HG02678 (cell line): ENCODE measurements at regions not wholly inside any gene's neighbourhood (a gene's known extent, or its start where the extent isn't known, plus 50 kb on each side); places are given as distances from the start of the nearest gene placed in this dataset.
"Not testable (repeated sequence)": the region's sequence is repeated elsewhere in the genome, so short reads cannot be mapped to it uniquely, and the experiment has no call there.

Experiments used
- ATAC-seq: cut with Tn5 transposase; IDR thresholded peaks from one replicate; pipeline ENCODE4 v1.9.1; 2021; ENCODE audit warnings: mild to moderate bottlenecking, moderate library complexity; ENCODE audit not compliant: unreplicated experiment

DNA sequence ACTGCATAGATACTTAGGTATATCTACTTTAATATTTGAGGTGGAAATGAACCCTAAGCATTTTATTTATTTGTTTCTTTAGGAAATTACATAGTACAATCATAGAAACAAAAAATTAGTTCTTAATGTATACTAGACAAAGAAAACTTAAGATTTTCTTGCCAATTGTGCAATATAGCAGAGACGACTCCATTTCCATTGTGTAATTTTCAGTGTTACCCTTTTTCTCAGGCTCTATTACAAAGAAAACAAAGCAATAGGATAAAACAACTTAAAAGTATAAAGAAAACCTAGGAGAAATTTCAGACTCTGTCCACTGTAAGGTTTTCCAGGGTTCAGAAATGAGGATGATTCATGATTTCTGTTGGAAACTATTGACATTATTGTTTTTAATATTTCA, 89.0 kb upstream of the SERTAD2 start:
- ATAC-seq, result no peak

DNA sequence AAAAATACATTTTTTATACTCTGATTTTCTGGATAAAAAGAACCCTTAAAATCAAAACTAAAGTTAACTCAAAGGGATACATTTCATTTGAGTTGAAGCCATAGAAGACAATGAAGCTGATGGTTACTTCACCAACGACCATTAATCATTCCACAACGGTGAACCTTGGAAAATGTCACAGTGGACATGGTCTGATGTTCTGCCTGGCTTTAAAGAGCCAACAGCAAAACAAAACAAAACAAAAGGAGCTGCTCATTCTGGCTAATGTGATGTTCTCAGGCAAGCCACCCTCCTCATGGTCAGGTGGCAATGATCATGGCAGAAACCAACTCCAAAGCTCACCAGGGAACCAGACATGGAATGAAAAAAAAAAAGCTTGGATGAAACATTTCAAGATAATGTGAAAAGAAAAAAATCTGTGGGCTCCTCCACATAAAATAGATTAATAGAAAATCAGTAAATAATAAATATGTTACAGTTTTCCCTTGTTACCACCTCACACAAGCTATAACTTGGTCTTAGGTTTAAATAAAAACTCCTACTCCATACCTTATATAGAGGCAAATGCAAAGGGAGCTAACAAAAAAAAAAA, 90.1 kb upstream of the SERTAD2 start:
- no peak for ATAC-seq

DNA sequence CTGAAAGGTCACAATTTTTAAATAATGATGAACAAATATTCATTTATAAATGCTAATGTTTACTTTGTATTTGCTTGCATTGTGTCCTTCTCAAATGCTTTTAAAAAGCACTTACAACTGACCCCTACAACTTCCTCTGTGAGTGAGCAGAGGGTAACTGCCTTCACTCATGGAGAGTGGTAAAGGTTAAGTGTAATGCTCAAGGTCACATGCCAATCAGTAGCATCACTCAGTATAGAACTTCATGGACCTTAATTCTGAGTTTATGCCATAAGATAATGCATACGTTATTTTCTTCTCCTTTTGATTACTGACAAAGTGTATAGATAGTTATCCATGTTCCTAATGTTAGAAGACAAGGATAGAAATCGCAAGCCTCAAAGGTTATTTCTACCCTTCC, 91.8 kb upstream of the SERTAD2 start:
- ATAC-seq, result no peak

DNA sequence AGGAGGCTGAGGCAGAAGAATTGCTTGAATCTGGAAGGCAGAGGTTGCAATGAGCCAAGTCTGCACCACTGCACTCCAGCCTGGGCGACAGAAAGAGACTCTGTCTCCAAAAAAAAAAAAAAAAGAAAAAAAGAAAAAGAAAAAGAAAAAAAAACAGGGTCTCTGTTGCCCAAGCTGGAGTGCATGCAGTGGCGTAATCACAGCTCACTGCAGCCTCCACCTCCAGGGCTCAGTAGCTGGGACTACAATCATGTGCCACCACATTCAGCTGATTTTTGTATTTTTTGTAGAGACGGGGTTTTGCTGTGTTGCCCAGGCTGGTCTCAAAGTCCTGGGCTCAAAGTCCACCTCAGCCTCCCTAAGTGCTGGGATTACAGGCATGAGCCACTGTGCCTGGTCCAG, 94.0 kb upstream of the SERTAD2 start:
- ATAC-seq, result not testable (repeated sequence)

DNA sequence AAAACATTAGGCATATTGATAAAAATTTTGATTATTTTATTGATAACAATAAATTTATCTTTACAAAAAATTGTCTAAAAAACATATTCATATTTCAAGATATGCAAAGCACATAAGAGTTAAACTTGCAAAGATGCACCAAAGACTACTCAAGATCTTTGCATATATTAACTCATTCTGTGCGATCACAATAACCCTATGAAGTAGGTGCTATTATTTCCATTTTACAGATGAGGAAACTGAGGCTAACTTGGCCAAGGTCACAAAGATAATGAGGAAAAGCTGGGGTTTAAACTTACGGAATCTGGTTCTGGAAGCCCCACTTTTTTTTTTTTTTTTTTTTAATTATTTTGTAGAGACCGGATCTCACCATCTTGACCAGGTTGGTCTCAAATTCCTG, 94.4 kb upstream of the SERTAD2 start:
- no peak for ATAC-seq

DNA sequence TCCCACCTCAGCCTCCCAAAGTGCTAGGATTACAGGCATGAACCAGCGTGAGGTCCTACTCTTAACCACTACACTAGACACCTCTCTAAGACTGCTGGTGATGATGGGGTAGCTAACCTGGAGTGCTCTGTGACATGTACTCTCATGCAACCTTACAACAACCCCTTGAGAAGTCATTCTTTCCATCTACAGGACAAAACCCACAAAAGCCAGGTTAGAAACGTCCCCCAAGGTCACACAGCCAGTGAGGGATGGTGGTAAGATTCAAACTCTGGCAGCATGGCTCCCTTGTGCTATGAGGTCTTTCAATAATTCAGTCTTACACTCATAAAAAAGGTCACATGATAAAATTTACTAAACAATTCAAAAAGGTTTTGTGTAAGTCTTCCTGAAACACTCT, 94.8 kb upstream of the SERTAD2 start:
- no peak for ATAC-seq

DNA sequence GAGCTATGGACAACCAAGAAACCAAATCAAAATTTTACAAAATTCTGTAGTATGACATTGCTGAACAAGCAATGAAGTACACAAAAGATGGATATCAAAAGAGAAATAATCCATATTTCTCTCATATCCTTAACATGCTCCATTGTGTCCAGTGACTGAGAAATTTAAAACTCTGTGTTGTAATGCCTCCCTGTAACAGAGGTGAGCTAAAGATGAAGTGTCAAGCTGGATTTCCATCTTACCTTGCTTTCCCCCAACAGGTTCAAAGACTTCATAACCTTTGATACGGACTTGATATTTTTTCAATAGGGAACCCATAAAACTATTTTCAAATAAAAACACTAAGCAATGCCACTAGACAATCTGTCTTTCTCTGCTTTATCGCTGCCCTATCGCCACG, 95.7 kb upstream of the SERTAD2 start:
- ATAC-seq, result no peak

DNA sequence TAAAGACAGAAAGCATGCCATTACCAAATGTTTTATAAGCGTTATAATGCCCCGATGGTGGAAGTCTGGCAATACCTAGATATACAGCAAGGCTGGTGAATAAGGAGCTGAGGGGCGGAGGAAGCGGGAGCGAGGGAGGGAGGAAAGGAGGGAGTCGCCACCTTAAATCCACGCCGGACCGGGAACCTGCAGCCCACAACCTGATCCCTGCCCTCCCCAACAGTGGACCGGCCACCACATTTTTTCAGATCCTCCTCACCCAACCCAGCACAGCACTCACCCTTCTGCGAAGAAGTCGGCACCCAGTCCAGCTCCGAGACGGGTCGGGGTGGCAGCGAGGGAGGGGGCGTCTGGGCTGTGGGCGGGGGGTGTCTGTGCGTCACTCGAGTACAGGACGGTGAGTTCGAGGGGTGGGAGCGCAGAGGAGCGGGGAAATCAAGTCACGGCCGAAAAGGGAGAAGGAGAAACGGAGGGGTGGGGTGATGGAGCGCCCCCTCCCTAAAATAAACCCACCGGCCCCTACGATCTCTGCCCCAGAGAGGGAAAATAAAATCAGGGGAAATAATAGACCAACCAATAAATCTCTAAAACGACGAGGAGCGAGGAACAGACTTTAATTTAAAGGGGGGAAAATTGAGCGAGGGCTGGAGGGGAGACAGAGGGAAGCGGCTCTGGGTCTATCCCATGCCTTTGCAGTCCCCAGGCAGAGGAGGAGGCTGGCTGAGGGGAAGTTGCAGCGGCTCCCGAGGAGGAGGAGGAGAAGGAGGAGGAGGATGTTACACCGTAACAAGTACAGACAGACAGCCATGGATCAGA, 96.5 kb upstream of the SERTAD2 start:
- ATAC-seq, result no peak

DNA sequence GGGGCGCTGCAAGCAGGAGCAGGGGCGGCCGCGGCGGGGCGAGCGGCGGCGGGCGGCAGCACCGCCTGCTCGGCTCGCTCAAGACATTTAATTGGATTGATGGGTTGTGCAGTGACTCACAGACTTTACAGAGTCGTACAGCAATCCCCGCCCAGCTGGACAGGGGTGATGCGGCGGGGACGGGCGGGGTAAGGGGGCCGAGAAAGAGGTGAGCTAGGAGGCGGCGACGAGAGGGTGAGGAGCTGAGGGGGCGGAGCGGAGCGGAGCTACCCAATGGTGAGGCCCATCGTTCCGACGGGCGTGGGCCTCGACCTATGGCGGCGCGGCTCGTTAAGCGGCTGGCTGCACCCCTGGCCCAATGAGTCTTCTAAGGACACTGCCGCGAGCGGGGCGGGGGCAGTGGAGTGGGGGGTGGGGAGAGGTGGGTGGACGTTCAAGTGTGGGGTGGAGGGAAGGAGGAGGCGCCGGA, 97.1 kb upstream of the SERTAD2 start:
- peak; percentile 85 for ATAC-seq

DNA sequence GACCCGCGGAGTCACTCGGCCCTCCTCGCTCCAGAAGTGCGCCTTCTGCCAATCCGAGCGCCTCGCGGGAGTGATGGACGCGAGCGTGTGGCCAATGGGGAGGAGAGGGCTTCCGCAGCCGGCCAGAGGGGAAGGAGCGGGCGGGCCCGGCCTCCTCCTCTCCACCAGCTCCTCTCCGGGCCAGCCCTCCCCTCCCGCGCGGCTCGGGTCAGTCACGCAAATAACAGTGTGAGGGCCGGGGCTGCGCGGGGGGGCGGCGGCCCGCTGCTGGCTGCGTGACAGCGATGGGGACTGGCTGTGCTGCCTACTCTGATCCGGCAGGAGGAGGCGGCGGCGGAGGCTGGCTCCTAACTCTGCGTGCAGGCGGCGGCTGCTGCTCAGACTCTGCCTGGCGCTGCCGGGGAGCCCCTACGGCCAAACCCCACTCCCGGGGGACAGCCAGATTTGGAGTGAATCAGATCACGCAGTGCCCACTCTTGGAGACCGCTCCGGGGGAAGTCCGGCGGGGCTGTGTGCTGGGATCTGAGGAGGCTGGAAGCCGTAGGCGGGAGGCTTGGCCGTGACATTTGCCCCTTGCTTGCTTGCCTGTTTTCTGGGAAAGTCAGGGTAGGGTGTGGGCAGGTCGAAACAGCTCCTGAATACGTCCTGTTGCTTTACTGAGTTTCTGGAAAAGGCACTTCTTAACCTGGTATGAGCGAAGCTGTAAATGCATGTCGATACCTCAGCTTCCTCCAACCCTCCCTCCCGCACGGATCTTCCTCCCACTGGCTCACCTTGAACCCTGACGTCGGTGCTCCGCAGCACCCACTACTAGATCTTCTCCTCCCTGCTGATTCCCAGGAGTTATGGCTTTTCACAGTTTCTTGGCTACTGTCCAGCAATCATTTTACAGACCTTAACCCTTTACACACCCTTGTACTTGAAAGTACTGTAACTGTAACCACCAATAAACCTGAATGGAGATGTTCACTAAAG, 97.9 kb upstream of the SERTAD2 start:
- peak; percentile 83 for ATAC-seq

DNA sequence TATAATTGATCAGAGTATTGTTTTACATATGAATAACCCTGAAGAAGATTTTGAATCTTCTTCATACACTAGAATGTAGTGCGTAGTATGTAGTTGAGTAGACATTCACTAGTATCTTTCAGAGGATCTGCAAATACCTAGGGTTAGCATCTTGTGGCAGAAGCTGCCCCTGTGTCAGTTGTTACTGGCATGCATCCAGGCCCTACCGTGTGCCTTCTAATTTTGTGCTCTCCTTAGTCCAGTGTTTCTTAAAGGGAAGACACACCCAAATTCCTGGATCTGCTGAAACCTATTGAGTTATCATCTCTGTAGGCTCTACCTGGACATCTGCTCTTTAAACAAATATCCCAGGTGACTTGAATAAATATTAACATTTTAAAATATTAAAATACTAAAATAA, 99.7 kb upstream of the SERTAD2 start:
- no peak for ATAC-seq

DNA sequence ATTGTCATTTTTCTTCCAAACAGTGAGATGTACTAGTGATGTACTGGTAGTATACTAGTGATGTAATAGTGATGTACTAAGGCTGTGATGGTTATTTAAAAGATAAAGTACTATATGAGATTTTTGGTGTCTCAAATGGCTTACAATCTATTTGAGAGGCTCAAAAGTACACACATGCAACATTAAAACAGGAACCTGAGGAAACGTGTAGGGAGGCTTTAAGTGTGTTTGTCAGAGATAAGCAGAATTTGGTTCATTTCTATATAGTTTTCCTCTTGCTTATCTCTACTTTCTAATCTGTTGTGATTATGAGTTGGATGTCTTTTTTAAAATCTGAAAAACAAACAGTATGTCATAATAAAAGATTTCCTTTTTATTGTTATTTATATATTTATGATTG, 100.9 kb upstream of the SERTAD2 start:
- ATAC-seq, result no peak

DNA sequence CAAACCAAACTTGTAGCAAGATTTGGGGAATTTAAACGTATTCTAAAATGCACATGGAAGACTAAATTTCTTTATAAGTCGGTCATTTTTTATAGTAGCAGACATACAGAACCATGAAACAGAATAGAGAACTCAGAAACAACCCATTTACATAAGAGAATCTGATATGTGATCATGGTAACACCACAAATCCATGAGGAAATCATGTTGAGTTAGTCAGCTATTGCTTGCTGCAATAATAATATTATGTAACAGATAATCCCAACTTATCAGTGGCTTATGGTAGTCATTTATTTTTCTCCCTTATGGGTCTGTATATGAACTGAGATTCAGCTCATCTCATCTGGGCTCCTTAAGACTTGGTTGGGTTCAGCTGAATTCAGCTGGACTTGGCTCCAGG, 103.4 kb upstream of the SERTAD2 start:
- ATAC-seq, result no peak

DNA sequence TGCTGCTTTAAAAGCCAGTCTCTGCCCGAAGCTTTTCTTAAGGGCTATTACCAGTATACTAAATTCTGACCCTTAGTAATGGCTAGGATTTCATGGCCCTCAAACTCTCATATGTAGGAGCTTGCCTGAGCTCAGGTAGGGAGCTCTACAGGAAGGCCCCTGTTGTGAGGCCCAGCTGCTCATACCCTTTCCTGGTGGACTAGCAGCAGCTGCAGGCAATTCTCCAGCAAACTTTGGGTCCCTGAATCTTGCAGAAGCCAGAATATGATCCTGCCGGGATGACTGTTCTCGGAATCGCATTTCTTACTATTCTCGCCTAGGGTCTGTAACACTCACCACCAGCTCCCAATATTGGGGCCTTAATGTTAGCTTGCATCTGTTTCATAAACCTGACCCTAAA, 106.4 kb upstream of the SERTAD2 start:
- no peak for ATAC-seq

DNA sequence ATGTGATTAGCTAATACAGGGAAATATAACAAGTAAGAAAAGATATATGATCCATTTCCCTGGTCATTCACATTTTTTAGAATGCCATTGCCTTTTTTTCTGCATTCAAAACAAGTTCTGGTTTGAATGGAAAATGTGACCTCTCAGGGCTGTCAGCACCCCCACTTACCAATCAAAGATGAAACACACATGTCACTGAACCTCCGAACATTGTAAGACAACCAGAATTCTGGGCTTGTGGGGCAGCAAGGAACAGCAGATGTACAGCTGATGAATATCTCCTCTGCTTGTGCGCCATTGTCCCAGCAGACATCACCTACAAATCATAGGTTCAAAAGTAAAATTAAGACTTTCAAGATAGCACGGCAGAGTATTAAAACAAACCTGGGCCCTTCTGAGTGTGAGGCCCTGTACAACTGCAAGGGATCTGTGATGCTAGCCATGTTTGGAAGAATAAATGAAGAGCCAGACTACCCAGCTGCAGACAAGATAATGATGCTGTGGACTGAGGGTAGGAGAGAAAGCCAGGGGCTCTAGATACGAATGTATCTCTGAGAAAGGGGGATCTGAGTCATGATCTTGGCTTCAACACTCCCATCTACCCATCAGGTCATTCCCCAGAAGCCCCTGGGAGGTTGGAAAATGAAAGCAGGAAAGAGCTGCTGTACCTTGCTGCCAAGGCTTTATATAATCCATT, 108.7 kb upstream of the SERTAD2 start:
- no peak for ATAC-seq

DNA sequence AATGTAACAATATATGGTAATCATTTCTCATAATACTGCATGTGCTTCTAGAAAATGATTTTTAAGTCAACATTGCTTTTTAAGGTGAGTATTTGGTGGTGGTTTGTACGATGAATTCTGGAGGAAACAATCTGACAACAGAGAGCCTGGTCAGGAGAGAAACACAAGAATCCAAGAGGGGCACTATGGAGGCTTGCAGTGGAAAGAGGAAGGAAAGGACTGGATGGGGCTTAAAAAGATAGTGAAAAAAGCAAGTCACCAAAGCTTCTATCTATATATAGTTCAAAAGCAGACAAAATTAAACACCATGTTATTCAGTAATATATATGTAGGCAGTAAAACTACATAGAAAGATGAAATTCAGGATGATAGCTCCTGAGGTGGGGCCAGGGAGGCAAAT, 109.4 kb upstream of the SERTAD2 start:
- no peak for ATAC-seq

DNA sequence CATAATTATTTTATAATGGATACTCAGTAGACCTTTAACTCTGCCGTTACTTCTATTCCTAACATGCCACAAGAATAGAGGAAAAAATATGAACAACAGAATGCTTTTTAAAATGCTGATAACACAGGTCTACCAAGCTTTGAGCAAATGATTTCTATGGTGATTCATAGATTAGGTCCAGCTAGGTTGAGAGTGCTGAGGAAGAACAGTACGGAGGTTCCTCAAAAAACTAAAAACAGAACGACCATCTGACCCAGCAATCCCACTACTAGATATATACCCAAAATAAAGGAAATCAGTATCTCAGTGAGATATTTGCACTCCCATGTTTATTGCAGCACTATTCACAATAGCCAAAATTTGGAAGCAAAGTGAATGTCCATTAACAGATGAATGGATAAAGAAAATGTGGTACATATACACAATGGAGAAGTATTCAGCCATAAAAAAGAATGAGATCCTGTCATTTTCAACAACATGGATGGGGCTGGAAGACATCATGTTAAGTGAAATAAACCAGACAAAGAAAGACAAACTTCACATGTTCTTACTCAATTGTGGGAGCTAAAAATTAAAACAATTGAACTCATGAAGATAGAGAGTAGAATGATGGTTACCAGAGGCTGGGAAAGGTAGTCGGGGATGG, 111.6 kb upstream of the SERTAD2 start:
- no peak for ATAC-seq

DNA sequence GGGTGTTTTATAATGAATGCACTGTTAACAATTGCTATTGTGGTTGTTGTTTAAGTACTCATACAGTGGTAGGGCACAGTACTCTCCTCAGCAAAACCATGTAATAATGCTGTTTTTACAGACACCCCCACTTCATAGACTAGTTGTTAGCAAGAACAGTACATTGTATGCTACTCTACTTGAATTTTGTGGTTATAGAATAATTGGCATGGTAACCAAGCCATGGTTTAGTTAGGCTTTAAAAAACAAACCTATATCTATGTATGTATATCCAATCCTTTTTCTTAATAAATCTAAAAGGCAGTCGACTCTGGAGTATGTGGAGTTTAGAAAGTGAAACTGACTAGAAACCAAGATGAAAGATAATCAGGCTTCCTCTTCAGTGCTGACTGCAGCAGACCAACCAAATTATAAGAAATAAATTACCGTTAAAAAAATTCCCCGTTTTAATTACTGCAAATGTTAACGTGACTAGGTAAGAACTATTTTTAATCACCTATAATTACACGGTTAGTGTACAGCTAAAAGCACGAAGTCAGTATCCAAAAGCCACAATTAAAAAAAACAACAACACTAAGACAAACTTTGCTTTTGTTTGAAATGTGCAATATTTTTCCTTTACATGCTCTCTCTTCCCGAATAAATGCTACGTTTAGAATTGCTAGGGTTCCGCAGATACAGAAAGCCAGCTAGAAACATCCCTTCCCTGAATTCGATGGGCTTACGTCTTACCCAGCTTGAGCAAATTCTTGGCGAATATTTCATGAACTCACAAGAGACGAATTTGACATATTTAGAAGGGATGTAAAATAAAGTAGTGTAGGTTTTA, 113.3 kb upstream of the SERTAD2 start:
- peak; percentile 34 for ATAC-seq

DNA sequence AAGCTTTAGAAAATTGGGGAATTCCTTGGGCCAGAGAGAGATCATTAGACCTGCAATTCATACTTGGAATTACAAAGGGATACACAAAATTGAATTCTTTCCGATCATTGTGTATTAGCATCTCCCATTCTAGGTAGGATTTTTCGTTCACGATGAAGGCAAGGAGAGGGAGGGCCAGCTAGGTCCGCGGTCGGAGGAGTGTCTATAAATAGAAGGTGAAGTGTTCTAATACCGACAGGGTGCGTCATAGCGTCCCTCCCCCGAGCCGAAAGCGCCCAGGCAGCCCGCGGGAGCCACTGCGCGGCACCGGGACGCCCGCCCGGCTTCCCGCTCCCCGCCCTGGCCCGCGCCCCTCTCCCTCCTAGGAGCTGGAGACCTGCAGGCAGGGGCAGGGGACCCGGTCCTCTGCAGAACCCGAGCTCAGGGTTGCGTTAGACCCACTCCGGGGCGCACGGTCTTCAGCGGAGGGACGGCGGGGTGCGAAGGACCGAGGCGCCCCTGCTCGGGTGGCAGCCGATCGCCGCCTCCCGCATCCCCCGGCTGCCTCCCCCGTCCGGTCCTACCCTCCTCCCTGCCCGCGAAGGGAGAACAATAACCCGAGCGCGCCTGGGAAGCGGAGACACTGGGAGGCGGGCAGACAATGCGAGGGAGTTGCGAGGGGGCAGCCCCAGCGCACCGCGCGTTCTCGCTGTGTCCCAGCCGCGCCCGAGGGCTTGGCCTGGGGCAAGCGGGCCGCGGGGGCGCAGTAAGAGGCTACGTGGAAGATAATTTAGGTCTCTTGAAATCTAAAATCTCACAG, 114.2 kb upstream of the SERTAD2 start:
- ATAC-seq, result peak; percentile 87
